DND-41 (cell line): ENCODE measurements at regions not wholly inside any gene's neighbourhood (a gene's known extent, or its start where the extent isn't known, plus 50 kb on each side); places are given as distances from the start of the nearest gene placed in this dataset.

Source experiments
- ATAC-seq: fragments of 200-7000 bp; cut with Tn5 transposase; 3 replicates; pipeline ENCODE4 v1.9.1; 2021; ENCODE audit warnings: low read depth; ENCODE audit not compliant: insufficient read depth
- DNase-seq: peaks from one replicate; pipeline ENCODE4 v3.0.0-alpha.2; 2020
- H2AFZ ChIP-seq: 2 replicates; pipeline ENCODE4 v1.6.0; 2012; ENCODE audit warnings: low read depth, low read length
- H3K27ac ChIP-seq: 2 replicates; pipeline ENCODE4 v1.5.1; 2012; ENCODE audit warnings: low read length, inconsistent platforms
- H3K27me3 ChIP-seq: fragments of 200-600 bp; sonication (generic); 2 replicates; pipeline ENCODE4 v1.6.0; 2012; ENCODE audit warnings: low read length, mild to moderate bottlenecking, inconsistent platforms; ENCODE audit not compliant: insufficient read depth, poor library complexity
- H3K36me3 ChIP-seq: 2 replicates; pipeline ENCODE4 v1.5.1; 2012; ENCODE audit warnings: low read length, inconsistent platforms; ENCODE audit not compliant: insufficient read depth
- H3K4me1 ChIP-seq: 2 replicates; pipeline ENCODE4 v1.5.1; 2012; ENCODE audit warnings: mild to moderate bottlenecking, low read length; ENCODE audit not compliant: insufficient read depth
- H3K4me2 ChIP-seq: 2 replicates; pipeline ENCODE4 v1.6.0; 2012; ENCODE audit warnings: mild to moderate bottlenecking, moderate library complexity, low read length, inconsistent platforms; ENCODE audit not compliant: insufficient read depth
- H3K4me3 ChIP-seq, 2 experiments: fragments of 200-600 bp in 1 of 2; shearing (Covaris generic) in 1 of 2; 2 replicates each; pipeline ENCODE4 v1.5.1; 2012 to 2016; ENCODE audit warnings: inconsistent platforms in 2 of 2, low read length in 2 of 2, mild to moderate bottlenecking in 2 of 2, low read depth in 1 of 2, moderate library complexity in 1 of 2
- H3K79me2 ChIP-seq: 2 replicates; pipeline ENCODE4 v1.6.0; 2012; ENCODE audit warnings: low read length, inconsistent platforms; ENCODE audit not compliant: insufficient read depth
- H3K9ac ChIP-seq: 2 replicates; pipeline ENCODE4 v1.6.0; 2012; ENCODE audit warnings: low read depth, mild to moderate bottlenecking, inconsistent platforms, low read length, moderate library complexity
- H3K9me3 ChIP-seq: 2 replicates; pipeline ENCODE4 v1.5.1; 2012; ENCODE audit warnings: low read length, moderate library complexity, mild to moderate bottlenecking, inconsistent platforms; ENCODE audit not compliant: insufficient read depth, severe bottlenecking
- H4K20me1 ChIP-seq: 2 replicates; pipeline ENCODE4 v1.6.0; 2012; ENCODE audit warnings: low read length; ENCODE audit not compliant: insufficient read depth
- CTCF ChIP-seq: IDR thresholded peaks from 2 replicates; pipeline ENCODE4 v1.5.1; 2012; ENCODE audit warnings: borderline replicate concordance, low read length, moderate library complexity, mild to moderate bottlenecking; ENCODE audit not compliant: poor library complexity, severe bottlenecking; ENCODE audit errors: extremely low read depth
- EZH2 ChIP-seq: IDR thresholded peaks from 3 replicates; pipeline ENCODE4 v1.6.1; 2012; ENCODE audit warnings: borderline replicate concordance, low read depth, mild to moderate bottlenecking, moderate library complexity, low read length, inconsistent platforms; ENCODE audit not compliant: severe bottlenecking

GRCh38 chr12:114919479-114919878 is 235.5 kb upstream of the TBX3 start:
- DNase-seq (no peak), ATAC-seq (no peak)
- Histone ChIP-seq H3K4me1 (no peaks in the 10 kb centered on the region), H2AFZ (no peak overlapping the region), H3K36me3 (no peaks in the 10 kb centered on the region), H4K20me1 (no peaks in the 10 kb centered on the region), H3K9me3 (no peaks in the 10 kb centered on the region), H3K27ac (no peak overlapping the region), H3K4me3 (no peak overlapping the region), H3K4me2 (no peak overlapping the region), H3K27me3 (no peaks in the 10 kb centered on the region), H3K79me2 (no peaks in the 10 kb centered on the region), H3K9ac (no peak overlapping the region)
- TF ChIP-seq EZH2 (no peak), CTCF (no peak)

GRCh38 chr12:114918535-114919233 is 234.7 kb upstream of the TBX3 start:
- Histone ChIP-seq H3K4me2 (no peak overlapping the region), H2AFZ (no peak overlapping the region), H3K4me1 (no peaks in the 10 kb centered on the region), H4K20me1 (no peaks in the 10 kb centered on the region), H3K36me3 (no peaks in the 10 kb centered on the region), H3K9me3 (no peaks in the 10 kb centered on the region), H3K27ac (no peak overlapping the region), H3K79me2 (no peaks in the 10 kb centered on the region), H3K9ac (no peak overlapping the region), H3K27me3 (no peaks in the 10 kb centered on the region), H3K4me3 (no peak overlapping the region)
- DNase-seq (no peak), ATAC-seq (no peak)
- TF ChIP-seq CTCF (no peak), EZH2 (no peak)

- H3K27me3 ChIP-seq = no peaks in the 10 kb centered on the region
- no peak for ATAC-seq
- H3K9me3 ChIP-seq = no peaks in the 10 kb centered on the region
- no peak for DNase-seq
- no peaks in the 10 kb centered on the region for H3K36me3 ChIP-seq
- H3K79me2 ChIP-seq = no peaks in the 10 kb centered on the region
- no peaks in the 10 kb centered on the region for H4K20me1 ChIP-seq
- H3K4me3 ChIP-seq = no peak overlapping the region
- H3K27ac ChIP-seq = no peak overlapping the region
- no peaks in the 10 kb centered on the region for H3K4me1 ChIP-seq
- TF ChIP-seq EZH2 (no peak), CTCF (no peak)
- H3K9ac ChIP-seq = no peak overlapping the region
- H3K4me2 ChIP-seq = no peak overlapping the region
- H2AFZ ChIP-seq = no peak overlapping the region
These were observed 234.0 kb upstream of the TBX3 start for GRCh38 chr12:114917953-114918352.
